ENCODE measurements at regions not wholly inside any gene's neighbourhood (a gene's known extent, or its start where the extent isn't known, plus 50 kb on each side); places are given as distances from the start of the nearest gene placed in this dataset.
"Not testable (repeated sequence)": the region's sequence is repeated elsewhere in the genome, so short reads cannot be mapped to it uniquely, and the experiment has no call there.

GRCh38 chr16:64287655-64288528 is 834.0 kb downstream of the CDH11 start:
- no peak for DNase-seq

- no peak for DNase-seq
Observed at GRCh38 chr16:64282181-64282580, 839.7 kb downstream of the CDH11 start.

GRCh38 chr16:64280317-64280716 is 841.5 kb downstream of the CDH11 start:
- no peak for DNase-seq

DNA sequence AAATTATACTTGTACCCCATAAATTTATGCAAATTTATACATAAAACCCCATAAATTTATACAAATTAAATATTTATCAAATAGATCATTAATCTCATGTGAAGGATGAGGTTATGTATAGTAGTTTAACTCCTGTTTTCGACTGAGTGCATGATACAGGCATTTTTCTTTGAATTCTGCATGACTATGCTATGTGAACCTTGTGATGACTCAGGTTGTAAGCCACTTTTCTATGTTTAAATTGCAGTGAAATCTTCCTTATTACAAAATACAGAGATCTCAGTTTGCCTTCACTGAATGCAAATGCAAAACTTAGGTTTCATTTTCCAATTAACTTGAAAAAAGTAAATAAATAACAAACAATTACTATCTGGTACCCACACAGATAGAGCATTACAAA is 843.7 kb downstream of the CDH11 start:
- DNase-seq: no peak

DNA sequence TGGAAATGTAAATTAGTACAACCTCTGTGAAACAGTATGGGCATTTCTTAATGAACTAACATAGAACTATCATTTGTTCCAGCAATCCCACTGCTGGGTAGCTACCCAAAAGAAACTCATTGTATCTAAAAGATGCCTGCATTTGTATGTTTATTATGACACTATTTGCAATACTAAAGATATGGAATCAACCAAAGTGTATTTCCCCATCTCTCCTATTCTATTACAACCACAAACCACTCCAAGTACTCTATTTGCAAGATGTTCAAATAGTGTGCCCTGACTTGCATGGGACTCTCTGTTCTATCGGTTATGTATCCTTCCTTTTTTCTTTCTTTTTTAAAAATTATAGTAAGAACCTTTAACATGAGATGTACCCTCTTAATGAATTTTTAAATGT is 845.2 kb downstream of the CDH11 start:
- DNase-seq: no peak

- no peak for DNase-seq
Observed at GRCh38 chr16:64272028-64272427, 849.8 kb downstream of the CDH11 start.

GRCh38 chr16:64269756-64270155 is 852.1 kb downstream of the CDH11 start:
- DNase-seq: no peak

GRCh38 chr16:64265756-64266155 is 856.1 kb downstream of the CDH11 start:
- DNase-seq: no peak

- DNase-seq: not testable (repeated sequence)
Observed at GRCh38 chr16:64260631-64261401, 861.0 kb downstream of the CDH11 start.

DNA sequence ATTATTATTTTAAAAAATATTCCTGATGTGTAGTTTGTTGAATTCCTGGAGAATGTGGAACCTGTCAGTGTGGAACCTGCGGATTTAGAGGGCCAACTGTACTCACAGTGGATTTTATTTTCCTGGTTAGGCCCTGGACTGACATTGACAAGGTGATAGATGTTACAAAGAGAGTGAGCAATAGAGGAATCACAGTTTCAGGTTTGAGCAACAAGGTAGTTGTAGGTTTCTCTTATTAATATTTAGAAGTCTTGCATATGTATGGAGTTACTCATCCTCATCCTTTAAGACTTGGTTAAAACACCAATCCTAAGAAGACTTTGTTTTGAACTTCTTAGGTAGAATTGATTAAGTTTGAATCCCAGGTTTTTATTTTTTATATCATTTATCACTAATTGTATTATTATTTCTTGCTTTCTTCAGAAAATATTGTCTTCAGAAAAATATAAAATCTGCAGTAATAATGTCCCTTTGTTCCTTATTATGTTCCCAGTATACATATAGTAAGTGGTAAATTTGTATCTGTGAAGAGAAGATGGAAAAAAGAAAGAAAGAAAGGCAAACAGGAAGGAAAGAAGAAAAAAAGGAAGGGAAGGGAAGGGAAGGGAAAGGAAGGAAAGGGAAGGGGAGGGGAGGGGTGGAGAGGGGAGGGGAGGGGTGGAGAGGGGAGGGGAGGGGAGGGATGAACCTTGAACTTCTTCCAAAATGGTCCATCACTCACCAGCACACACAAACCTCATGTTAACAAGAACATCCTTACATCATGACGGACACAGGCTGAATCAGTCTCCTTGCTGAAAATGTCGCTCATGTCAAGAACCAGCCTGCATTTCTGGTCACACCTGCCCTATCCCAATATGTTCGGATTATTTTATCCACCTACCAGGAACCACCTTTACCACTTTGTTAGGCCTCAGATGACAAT is 867.2 kb downstream of the CDH11 start:
- no peak for DNase-seq

- DNase-seq: no peak
Observed at GRCh38 chr16:64253525-64253924, 868.3 kb downstream of the CDH11 start.

DNA sequence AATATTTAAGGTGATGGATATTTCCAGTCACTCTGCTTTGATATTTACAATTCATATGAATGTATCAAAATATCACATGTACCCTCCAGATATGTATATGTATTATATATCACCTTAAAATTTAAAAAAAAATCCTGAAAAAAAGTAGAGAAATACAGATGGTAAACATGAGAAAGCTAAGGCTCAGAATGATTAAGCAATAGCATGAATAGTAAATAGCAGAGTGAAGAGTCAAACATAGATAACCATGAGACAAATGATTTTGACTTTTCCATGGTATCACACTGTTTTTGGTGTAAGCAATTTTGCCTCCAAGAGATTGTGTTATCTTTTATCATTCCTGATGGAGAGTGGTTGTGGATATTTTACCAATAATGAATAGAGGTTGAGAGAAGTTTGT is 868.8 kb downstream of the CDH11 start:
- no peak for DNase-seq

DNA sequence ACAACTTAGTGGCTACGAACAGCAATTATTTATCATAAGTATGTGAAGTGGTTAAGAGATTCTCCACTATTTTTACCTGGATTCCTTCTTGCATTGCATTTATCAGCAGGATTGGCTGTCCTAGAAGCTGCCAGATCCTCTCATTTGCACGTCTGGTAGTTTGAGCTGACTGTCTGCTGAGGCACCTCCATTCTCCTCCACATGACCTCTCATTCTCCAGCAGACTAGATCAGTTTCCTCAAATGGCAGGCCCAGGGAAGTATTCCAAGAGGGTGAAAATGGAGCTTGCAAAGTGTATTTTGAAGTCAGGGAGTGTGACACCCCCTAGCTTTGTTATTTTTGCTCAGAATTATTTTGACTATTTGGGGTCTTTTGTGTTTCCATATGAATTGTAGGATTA is 870.1 kb downstream of the CDH11 start:
- no peak for DNase-seq

GRCh38 chr16:64250866-64251265 is 871.0 kb downstream of the CDH11 start:
- DNase-seq: no peak

- no peak for DNase-seq
Observed at GRCh38 chr16:64242492-64242891, 879.4 kb downstream of the CDH11 start.

GRCh38 chr16:64240586-64240985 is 881.3 kb downstream of the CDH11 start:
- DNase-seq: no peak

DNA sequence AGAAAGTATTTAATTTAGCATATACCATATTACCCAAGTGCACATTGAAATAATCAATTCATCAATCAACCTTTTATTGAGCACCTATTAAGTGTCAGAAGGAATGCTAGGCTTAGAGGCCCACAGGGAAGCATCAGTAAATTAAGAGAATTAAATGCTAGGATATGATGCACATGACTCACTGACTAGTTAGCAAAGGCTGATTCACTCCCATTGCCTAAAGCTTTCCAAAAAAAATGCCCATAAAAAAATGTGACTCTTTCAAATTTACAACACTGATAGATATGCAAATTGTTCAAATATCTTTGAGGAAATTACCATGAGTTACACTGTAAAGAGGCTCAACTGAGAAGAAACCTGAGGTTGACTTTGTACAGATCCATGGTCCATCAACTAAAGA is 883.3 kb downstream of the CDH11 start:
- no peak for DNase-seq

- no peak for DNase-seq
Observed at GRCh38 chr16:64236316-64236715, 885.5 kb downstream of the CDH11 start.

- no peak for DNase-seq
Observed at GRCh38 chr16:64234200-64234599, 887.7 kb downstream of the CDH11 start.

DNA sequence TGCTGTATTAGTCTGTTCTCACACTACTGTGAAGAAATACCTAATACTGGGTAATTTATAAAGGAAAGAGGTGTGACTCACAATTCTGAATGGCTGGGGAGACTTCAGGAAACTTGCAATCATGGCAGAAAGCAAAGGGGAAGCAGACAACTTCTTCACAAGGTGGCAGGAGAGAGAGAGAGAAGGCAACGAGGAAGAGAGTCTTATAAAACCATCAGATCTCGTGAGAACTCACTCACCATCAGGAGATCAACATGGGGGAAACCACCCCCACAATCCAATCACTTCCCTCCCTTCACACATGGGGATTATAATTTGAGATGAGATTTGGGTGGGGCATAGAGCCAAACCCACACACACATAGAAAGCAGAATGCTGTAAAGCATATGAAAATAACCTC is 896.2 kb downstream of the CDH11 start:
- DNase-seq: no peak

DNA sequence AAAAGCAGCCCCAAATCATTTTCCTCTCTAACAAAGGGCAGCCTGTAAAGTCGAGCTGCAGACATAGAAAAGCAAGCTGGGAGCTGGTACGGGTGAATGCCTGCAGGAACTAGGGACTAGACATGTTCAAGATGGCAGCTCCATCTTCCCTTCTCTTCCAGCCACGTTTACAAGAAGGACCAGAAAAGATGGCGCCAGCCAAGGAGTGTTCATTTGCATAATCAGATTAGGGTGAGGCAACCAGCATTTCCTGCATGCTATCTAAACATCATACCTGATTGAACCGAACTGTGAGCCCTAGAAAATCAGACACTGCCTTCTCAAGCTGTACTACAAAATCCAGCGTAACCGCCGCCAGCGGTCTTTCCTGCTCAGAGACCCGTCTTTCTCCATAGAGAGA is 896.8 kb downstream of the CDH11 start:
- DNase-seq: no peak

- no peak for DNase-seq
Observed at GRCh38 chr16:64217789-64218535, 903.9 kb downstream of the CDH11 start.

All from stimulated activated CD4-positive, alpha-beta T cell treated with anti-CD3 and anti-CD28 coated beads, Interleukin-4, amount 100 ng/mL, for 4 hours (primary cell).